Small intestine (tissue), 7 donors: ENCODE measurements at regions not wholly inside any gene's neighbourhood (a gene's known extent, or its start where the extent isn't known, plus 50 kb on each side); places are given as distances from the start of the nearest gene placed in this dataset.
"Not testable (repeated sequence)": the region's sequence is repeated elsewhere in the genome, so short reads cannot be mapped to it uniquely, and the experiment has no call there.

Source experiments
- DNase-seq, 2 donors: peaks; one replicate each; pipeline versions ENCODE4 v3.0.0 to v3.0.0-alpha.2; 2013
- FAIRE-seq: peaks from 2 replicates; lab custom pipeline; 2012; peaks lifted over from hg19 to GRCh38; lab: Jason Lieb, UNC
- H3K27ac ChIP-seq, 3 donors: one replicate each; pipeline ENCODE4 v1.5.1; 2013; ENCODE audit warnings: low read length in 2 of 3, mild to moderate bottlenecking in 2 of 3, control low read depth in 1 of 3, inconsistent platforms in 1 of 3, low read depth in 1 of 3, moderate library complexity in 1 of 3
- H3K27me3 ChIP-seq, 3 donors: one replicate each; pipeline ENCODE4 v1.6.1; 2013; ENCODE audit warnings: low read length in 3 of 3, inconsistent platforms in 1 of 3; ENCODE audit not compliant: control insufficient read depth in 3 of 3, insufficient read depth in 3 of 3
- H3K36me3 ChIP-seq, 3 donors: one replicate each; pipeline ENCODE4 v1.6.1; 2013; ENCODE audit warnings: low read length in 3 of 3, inconsistent platforms in 1 of 3, low read depth in 1 of 3, mild to moderate bottlenecking in 1 of 3, moderate library complexity in 1 of 3; ENCODE audit not compliant: control insufficient read depth in 3 of 3, insufficient read depth in 2 of 3
- H3K4me1 ChIP-seq, 3 donors: one replicate each; pipeline ENCODE4 v1.6.1; 2013; ENCODE audit warnings: low read length in 2 of 3, inconsistent platforms in 1 of 3, low read depth in 1 of 3, mild to moderate bottlenecking in 1 of 3, moderate library complexity in 1 of 3; ENCODE audit not compliant: control insufficient read depth in 3 of 3, insufficient read depth in 2 of 3
- H3K4me3 ChIP-seq, 3 donors: one replicate each; pipeline ENCODE4 v1.5.1; 2013; ENCODE audit warnings: low read length in 3 of 3, control low read depth in 1 of 3, inconsistent platforms in 1 of 3, low read depth in 1 of 3, mild to moderate bottlenecking in 1 of 3, moderate library complexity in 1 of 3
- H3K9me3 ChIP-seq, 2 donors: one replicate each; pipeline ENCODE4 v1.6.1; 2013; ENCODE audit warnings: low read depth in 1 of 2, low read length in 1 of 2; ENCODE audit not compliant: control insufficient read depth in 2 of 2, insufficient read depth in 1 of 2
- WGBS, 3 donors: extraction: QIAGEN DNeasy Blood & Tissue Kit; methylation state at CpG; one replicate each; pipeline ENCODE4 v1.1.7; 2013; 5-methylcytosine and 5-hydroxymethylcytosine counted together
- donor health status: healthy with polysubstance abuse.
- donor health status: control.
- donor health status: control.
- donor health status: Bipolar disorder and iron deficiency.
- donor health status: healthy.

GRCh38 chr9:82763656-82764055 lies 299.3 kb downstream of the RASEF start:
- 8 to 18% (median 16%) methylated on average over 3 of the region's 3 CpGs for WGBS, 3 donors
- no peaks in the 10 kb centered on the region for H3K9me3 ChIP-seq
- DNase-seq (no peak), FAIRE-seq (no peak)
- no peak overlapping the region for H3K27ac ChIP-seq
- H3K27me3 ChIP-seq = no peaks in the 10 kb centered on the region
- H3K36me3 ChIP-seq = no peaks in the 10 kb centered on the region
- no peak overlapping the region for H3K4me3 ChIP-seq
- H3K4me1 ChIP-seq = no peaks in the 10 kb centered on the region

- H3K4me1 ChIP-seq = no peaks in the 10 kb centered on the region
- no peak for DNase-seq
- H3K4me3 ChIP-seq = no peak overlapping the region
- H3K9me3 ChIP-seq = no peaks in the 10 kb centered on the region
- no peak for FAIRE-seq
- 8 to 29% (median 12%) methylated on average over 5 of the region's 5 CpGs for WGBS, 3 donors
- no peak overlapping the region for H3K27ac ChIP-seq
- H3K36me3 ChIP-seq = no peaks in the 10 kb centered on the region
- H3K27me3 ChIP-seq = no peaks in the 10 kb centered on the region
Observed at GRCh38 chr9:82764061-82764668, 298.8 kb downstream of the RASEF start.

DNA sequence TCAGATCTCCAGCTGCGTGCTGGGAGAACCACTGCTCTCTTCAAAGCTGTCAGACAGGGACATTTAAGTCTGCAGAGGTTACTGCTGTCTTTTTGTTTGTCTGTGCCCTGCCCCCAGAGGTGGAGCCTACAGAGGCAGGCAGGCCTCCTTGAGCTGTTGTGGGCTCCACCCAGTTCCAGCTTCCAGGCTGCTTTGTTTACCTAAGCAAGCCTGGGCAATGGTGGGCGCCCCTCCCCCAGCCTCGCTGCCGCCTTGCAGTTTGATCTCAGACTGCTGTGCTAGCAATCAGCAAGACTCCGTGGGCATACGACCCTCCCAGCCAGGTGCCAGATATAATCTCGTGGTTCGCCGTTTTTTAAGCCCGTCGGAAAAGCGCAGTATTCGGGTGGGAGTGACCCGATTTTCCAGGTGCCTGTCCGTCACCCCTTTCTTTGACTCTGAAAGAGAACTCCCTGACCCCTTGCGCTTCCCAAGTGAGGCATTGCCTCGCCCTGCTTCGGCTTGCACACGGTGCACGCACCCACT lies 288.2 kb downstream of the RASEF start:
- not testable (repeated sequence) for H3K27ac ChIP-seq, H3K4me3 ChIP-seq, FAIRE-seq, H3K36me3 ChIP-seq, H3K4me1 ChIP-seq, H3K27me3 ChIP-seq, DNase-seq, H3K9me3 ChIP-seq
- 45 to 74% (median 62%) methylated on average over 16 to 20 of the region's 20 CpGs for WGBS, 3 donors

GRCh38 chr9:82776508-82776907 lies 286.4 kb downstream of the RASEF start:
- DNase-seq (no peak), FAIRE-seq (no peak)
- no peak overlapping the region for H3K27ac ChIP-seq
- H3K27me3 ChIP-seq = no peaks in the 10 kb centered on the region
- no peaks in the 10 kb centered on the region for H3K4me1 ChIP-seq
- H3K9me3 ChIP-seq = no peaks in the 10 kb centered on the region
- no peak overlapping the region for H3K4me3 ChIP-seq
- H3K36me3 ChIP-seq = no peaks in the 10 kb centered on the region

- H3K36me3 ChIP-seq = no peaks in the 10 kb centered on the region
- no peaks in the 10 kb centered on the region for H3K27me3 ChIP-seq
- FAIRE-seq = no peak
- no peak overlapping the region for H3K4me3 ChIP-seq
- H3K4me1 ChIP-seq = no peaks in the 10 kb centered on the region
- no peak overlapping the region for H3K27ac ChIP-seq
- 78 to 85% (median 79%) methylated on average over 3 of the region's 3 CpGs for WGBS, 3 donors
- H3K9me3 ChIP-seq = no peaks in the 10 kb centered on the region
- no peak for DNase-seq
Observed at GRCh38 chr9:82777366-82777765, 285.6 kb downstream of the RASEF start.

- H3K4me3 ChIP-seq, H3K27ac ChIP-seq, FAIRE-seq, H3K4me1 ChIP-seq, H3K36me3 ChIP-seq, H3K9me3 ChIP-seq, H3K27me3 ChIP-seq, DNase-seq: not testable (repeated sequence)
- 88 to 92% (median 91%) methylated on average over 4 of the region's 4 CpGs for WGBS, 3 donors
Observed at GRCh38 chr9:82778923-82779322, 284.0 kb downstream of the RASEF start.

GRCh38 chr9:82780017-82780416 lies 282.9 kb downstream of the RASEF start:
- Histone ChIP-seq H3K9me3 (no peaks in the 10 kb centered on the region), H3K27me3 (no peaks in the 10 kb centered on the region), H3K27ac (no peak overlapping the region), H3K36me3 (no peaks in the 10 kb centered on the region), H3K4me3 (no peak overlapping the region), H3K4me1 (peaks cover 0 to 6% (median 0%) of the 10 kb centered on the region in 3 donors)
- DNase-seq = no peak
- no peak for FAIRE-seq
- WGBS, 3 donors = 84 to 89% (median 87%) methylated on average over 2 of the region's 2 CpGs

- no peaks in the 10 kb centered on the region for H3K27me3 ChIP-seq
- peaks cover 0 to 6% (median 0%) of the 10 kb centered on the region in 3 donors for H3K4me1 ChIP-seq
- H3K9me3 ChIP-seq = no peaks in the 10 kb centered on the region
- H3K4me3 ChIP-seq = no peak overlapping the region
- 22 to 54% (median 35%) methylated on average over 6 of the region's 6 CpGs for WGBS, 3 donors
- no peaks in the 10 kb centered on the region for H3K36me3 ChIP-seq
- DNase-seq (peak; percentile 16 to 46), FAIRE-seq (no peak)
- H3K27ac ChIP-seq = no peak overlapping the region
Observed at GRCh38 chr9:82781921-82782392, 281.0 kb downstream of the RASEF start.

DNA sequence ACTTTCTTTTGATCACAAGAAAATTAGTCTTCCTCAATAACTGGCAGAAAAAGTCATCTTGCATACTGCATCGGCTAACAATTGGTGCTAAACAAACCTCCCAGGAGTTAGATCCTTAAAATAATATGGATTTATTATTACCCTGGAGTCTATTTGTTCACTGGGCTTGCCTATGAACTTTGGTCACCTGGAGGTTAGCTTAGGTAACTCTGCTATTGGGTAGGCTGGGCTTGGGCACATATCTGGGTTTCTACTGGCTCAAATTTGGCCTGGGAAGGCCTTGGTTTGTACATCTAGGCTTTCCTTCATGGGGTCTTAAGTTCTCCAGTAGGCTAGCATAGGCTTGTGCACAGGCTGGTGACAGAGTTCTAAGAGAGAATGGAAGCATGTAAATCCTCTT lies 279.9 kb downstream of the RASEF start:
- FAIRE-seq (no peak), DNase-seq (peak; percentile 30 to 66)
- Histone ChIP-seq H3K36me3 (no peaks in the 10 kb centered on the region), H3K27me3 (no peaks in the 10 kb centered on the region), H3K9me3 (no peaks in the 10 kb centered on the region), H3K4me1 (peaks cover 0 to 6% (median 0%) of the 10 kb centered on the region in 3 donors), H3K27ac (no peak overlapping the region), H3K4me3 (no peak overlapping the region)
- 14 to 71% (median 50%) methylated on average over 1 of the region's 1 CpG for WGBS, 3 donors
